ENCODE measurements at regions not wholly inside any gene's neighbourhood (a gene's known extent, or its start where the extent isn't known, plus 50 kb on each side); places are given as distances from the start of the nearest gene placed in this dataset.

GRCh38 chr12:39010406-39010805 is 105.0 kb upstream of the CPNE8 start:
- ChIA-PET RAD21 (ENCODE audit: low non-redundant PET in 1 of 2, low total read pairs in 2 of 2, uncharacterized antibody in 2 of 2, unreplicated experiment in 2 of 2) (no interaction called here), POLR2A (no interaction called here), CTCF (interaction anchor here (1.1 kb wide), 1 partner anchor 104 kb away, joined by 3 read pairs; no protein-coding TSS in a partner anchor)
- no peaks in the 10 kb centered on the region for H3K4me1 ChIP-seq (ENCODE audit: control insufficient read depth in 1 of 2, insufficient read depth in 2 of 2, low read length in 2 of 2)
- H3K36me3 ChIP-seq (ENCODE audit: control insufficient read depth in 1 of 2, insufficient read depth in 2 of 2, low read length in 2 of 2), result no peaks in the 10 kb centered on the region
- no peak overlapping the region for H3K4me3 ChIP-seq (replicated peaks in 1 of 2; ENCODE audit: low read depth in 1 of 2, low read length in 2 of 2)
- no peak overlapping the region for H3K27ac ChIP-seq (ENCODE audit: low read depth, low read length)
- intact Hi-C loops (cut with micrococcal nuclease), result no loop called here
- no peak for DNase-seq (ENCODE audit: low read depth, low spot score)
- TF ChIP-seq POLR2AphosphoS5 (IDR thresholded peaks at IDR 0.05; ENCODE audit: low read depth, low read length) (no peak), POLR2A (IDR thresholded peaks at IDR 0.05; ENCODE audit: borderline replicate concordance, extremely low read depth, insufficient read depth, insufficient read length) (no peak), ATF3 (IDR thresholded peaks at IDR 0.05) (no peak), SRF (IDR thresholded peaks at IDR 0.05; ENCODE audit: low read depth) (no peak), EZH2 (IDR thresholded peaks at IDR 0.05) (no peak), ZNF274 (IDR thresholded peaks at IDR 0.05; ENCODE audit: low read depth, low read length) (no peak)
- no peaks in the 10 kb centered on the region for H3K27me3 ChIP-seq (ENCODE audit: insufficient read depth, low read length)
- H3K9ac ChIP-seq (ENCODE audit: low read length), result no peak overlapping the region
- ATAC-seq, result no peak
- BruUV-seq (replicated peaks), result no TSS peak
- H3K9me2 ChIP-seq (ENCODE audit: insufficient read depth), result 0 out of 2 replicates have a peak, but pooled peaks cover 2% of the 10 kb centered on the region
- no peak overlapping the region for H2AFZ ChIP-seq (ENCODE audit: low read depth, low read length, poor library complexity, severe bottlenecking)
- no peaks in the 10 kb centered on the region for H3K9me3 ChIP-seq (ENCODE audit: control insufficient read depth in 1 of 2, insufficient read depth in 1 of 2, low read depth in 1 of 2, low read length in 2 of 2)
- H3K79me2 ChIP-seq (ENCODE audit: insufficient read depth, low read length), result no peaks in the 10 kb centered on the region
- no peaks in the 10 kb centered on the region for H4K20me1 ChIP-seq (ENCODE audit: insufficient read depth)
- no peak overlapping the region for H3K4me2 ChIP-seq (ENCODE audit: low read length)

- CTCF ChIA-PET, result no interaction called here
- POLR2A ChIA-PET, result no interaction called here
Observed at GRCh38 chr12:39007619-39008018, 102.2 kb upstream of the CPNE8 start.

More at GRCh38 chr12:39007619-39008018, 102.2 kb upstream of the CPNE8 start:
- H3K4me3 ChIP-seq (replicated peaks in 1 of 2; ENCODE audit: low read depth in 1 of 2, low read length in 2 of 2), result no peak overlapping the region
- H3K9me3 ChIP-seq (ENCODE audit: control insufficient read depth in 1 of 2, insufficient read depth in 1 of 2, low read depth in 1 of 2, low read length in 2 of 2), result no peaks in the 10 kb centered on the region
- no peak overlapping the region for H3K27ac ChIP-seq (ENCODE audit: low read depth, low read length)
- H3K4me1 ChIP-seq (ENCODE audit: control insufficient read depth in 1 of 2, insufficient read depth in 2 of 2, low read length in 2 of 2), result no peaks in the 10 kb centered on the region
- H3K9me2 ChIP-seq (ENCODE audit: insufficient read depth), result 0 out of 2 replicates have a peak, but pooled peaks cover 2% of the 10 kb centered on the region
- H3K9ac ChIP-seq (ENCODE audit: low read length), result no peak overlapping the region
- H3K27me3 ChIP-seq (ENCODE audit: insufficient read depth, low read length), result no peaks in the 10 kb centered on the region
- intact Hi-C loops (cut with micrococcal nuclease), result no loop called here
- ATAC-seq (no peak), DNase-seq (ENCODE audit: low read depth, low spot score) (no peak)
- no peak for TF ChIP-seq EZH2phosphoT487 (IDR thresholded peaks at IDR 0.05; ENCODE audit: borderline replicate concordance)
- no peak for TF ChIP-seq CBX3 (IDR thresholded peaks at IDR 0.05; ENCODE audit: low read depth)
- TF ChIP-seq ZBTB33 (IDR thresholded peaks at IDR 0.05; ENCODE audit: extremely low read depth, insufficient replicate concordance, low read length), result no peak
- no peak for TF ChIP-seq ATF3 (IDR thresholded peaks at IDR 0.05)
- no peak for TF ChIP-seq SRF (IDR thresholded peaks at IDR 0.05; ENCODE audit: low read depth)
- TF ChIP-seq POLR2A (IDR thresholded peaks at IDR 0.05; ENCODE audit: borderline replicate concordance, extremely low read depth, insufficient read depth, insufficient read length), result no peak
- TF ChIP-seq POLR2AphosphoS5 (IDR thresholded peaks at IDR 0.05; ENCODE audit: low read depth, low read length), result no peak
- TF ChIP-seq EZH2 (IDR thresholded peaks at IDR 0.05), result no peak
- TF ChIP-seq SP1 (IDR thresholded peaks at IDR 0.05; ENCODE audit: low read depth), result no peak
- no peak for TF ChIP-seq CEBPB (IDR thresholded peaks at IDR 0.05; ENCODE audit: low read depth)
- no peak for TF ChIP-seq ZNF274 (IDR thresholded peaks at IDR 0.05; ENCODE audit: low read depth, low read length)
- TF ChIP-seq RAD21 (IDR thresholded peaks at IDR 0.05; ENCODE audit: low read depth), result no peak
- TF ChIP-seq MAX (IDR thresholded peaks at IDR 0.05), result no peak
- no peak for TF ChIP-seq JUND (IDR thresholded peaks at IDR 0.05)
- TF ChIP-seq TCF7L2 (IDR thresholded peaks at IDR 0.05; ENCODE audit: borderline replicate concordance, extremely low read depth, insufficient read depth, insufficient read length), result no peak
- no peak for TF ChIP-seq EGR1 (IDR thresholded peaks at IDR 0.05; ENCODE audit: low read depth)
- TF ChIP-seq YY1 (IDR thresholded peaks at IDR 0.05; ENCODE audit: extremely low read depth, insufficient replicate concordance, low read depth, low read length), result no peak
- no peaks in the 10 kb centered on the region for H3K79me2 ChIP-seq (ENCODE audit: insufficient read depth, low read length)
- BruUV-seq (replicated peaks), result no TSS peak
- RAD21 ChIA-PET (ENCODE audit: low non-redundant PET in 1 of 2, low total read pairs in 2 of 2, uncharacterized antibody in 2 of 2, unreplicated experiment in 2 of 2), result no interaction called here
- H4K20me1 ChIP-seq (ENCODE audit: insufficient read depth), result no peaks in the 10 kb centered on the region
- no peak overlapping the region for H2AFZ ChIP-seq (ENCODE audit: low read depth, low read length, poor library complexity, severe bottlenecking)
- H3K4me2 ChIP-seq (ENCODE audit: low read length), result no peak overlapping the region
- H3K36me3 ChIP-seq (ENCODE audit: control insufficient read depth in 1 of 2, insufficient read depth in 2 of 2, low read length in 2 of 2), result no peaks in the 10 kb centered on the region
